Effector CD8-positive, alpha-beta T cell (primary cell): ENCODE measurements at regions not wholly inside any gene's neighbourhood (a gene's known extent, or its start where the extent isn't known, plus 50 kb on each side); places are given as distances from the start of the nearest gene placed in this dataset.

Experiments used
- DNase-seq: peaks from one replicate; lab custom pipeline; 2025; lab: John Stamatoyannopoulos, UW

DNA sequence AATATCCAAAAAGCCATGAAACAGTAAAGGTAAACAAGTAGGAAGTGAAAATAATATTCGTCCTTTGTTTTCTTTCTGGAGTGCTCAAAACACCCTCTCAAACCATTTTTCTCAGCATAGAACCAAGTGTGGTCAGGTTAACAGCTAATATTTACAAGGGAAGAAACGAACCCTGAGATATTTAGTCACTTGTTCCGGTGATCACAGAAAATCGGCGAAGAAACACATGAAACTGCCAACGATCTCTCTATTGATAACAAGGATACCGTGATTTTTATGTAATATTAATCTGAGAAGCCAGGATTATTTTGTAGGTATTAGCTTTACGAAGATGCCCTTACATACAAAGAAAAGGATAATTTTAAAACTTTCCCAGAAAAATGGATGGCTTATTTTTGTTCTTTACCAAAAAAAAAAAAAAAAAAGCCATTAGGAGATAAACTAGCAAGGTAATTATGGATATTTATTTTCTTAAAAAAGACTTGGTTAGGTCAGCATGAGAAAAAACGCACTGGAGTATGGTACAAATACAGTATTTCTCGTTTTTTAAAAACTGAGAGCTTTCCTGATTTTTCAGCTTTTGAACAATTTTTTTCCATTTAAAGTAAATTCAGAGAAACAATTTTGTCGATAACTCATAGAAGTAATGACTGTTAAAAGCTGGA is 107.3 kb upstream of the HNRNPU start:
- no peak for DNase-seq

GRCh38 chr1:244970744-244971551 is 106.6 kb upstream of the HNRNPU start:
- peak; percentile 92 for DNase-seq

GRCh38 chr1:244970236-244970743 is 105.9 kb upstream of the HNRNPU start:
- DNase-seq = peak; percentile 66

GRCh38 chr1:244969355-244970235 is 105.3 kb upstream of the HNRNPU start:
- peak; percentile 56 for DNase-seq

DNA sequence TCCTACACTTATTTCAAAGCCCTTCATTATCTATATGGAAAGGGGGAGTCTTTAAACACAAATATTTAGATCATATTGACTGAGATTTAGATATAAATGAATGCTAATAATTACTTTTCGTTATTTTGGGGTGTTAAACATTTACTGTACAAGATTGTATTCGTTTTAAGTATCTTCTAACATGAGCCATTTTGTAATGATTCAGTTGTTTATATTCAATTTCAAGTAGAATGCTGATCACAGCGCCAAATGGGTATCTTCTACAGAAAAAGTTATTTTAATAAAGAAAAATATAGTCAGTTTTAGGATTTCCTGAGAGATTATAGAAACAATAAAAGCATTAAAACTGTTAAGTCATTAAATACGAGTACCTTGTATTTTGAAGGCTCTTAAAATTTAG is 104.5 kb upstream of the HNRNPU start:
- no peak for DNase-seq

DNA sequence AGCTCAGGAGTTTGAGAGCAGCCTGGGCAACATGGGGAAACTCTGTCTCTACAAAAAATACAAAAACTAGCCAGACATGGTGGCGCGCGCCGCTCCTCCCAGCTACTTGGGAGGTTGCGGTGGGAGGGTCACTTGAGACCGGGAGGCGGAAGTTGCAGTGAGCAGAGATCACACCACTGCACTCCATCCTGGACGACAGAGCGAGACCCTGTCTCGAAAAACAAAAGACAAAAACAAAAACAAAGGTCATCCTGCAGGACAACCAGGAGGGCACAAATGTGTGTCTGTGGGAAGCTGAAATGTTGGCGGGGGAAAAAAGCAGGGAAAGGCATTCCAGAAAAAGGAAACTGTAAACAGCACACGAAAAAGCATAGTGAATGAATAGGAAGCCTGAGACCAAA is 104.1 kb upstream of the HNRNPU start:
- no peak for DNase-seq

GRCh38 chr1:244967159-244967558 is 102.8 kb upstream of the HNRNPU start:
- no peak for DNase-seq

GRCh38 chr1:244965185-244966030 is 101.1 kb upstream of the HNRNPU start:
- DNase-seq = no peak

GRCh38 chr1:244964112-244964971 is 100.0 kb upstream of the HNRNPU start:
- DNase-seq = no peak

- DNase-seq = no peak
These were observed 99.0 kb upstream of the HNRNPU start for GRCh38 chr1:244963231-244963826.

DNA sequence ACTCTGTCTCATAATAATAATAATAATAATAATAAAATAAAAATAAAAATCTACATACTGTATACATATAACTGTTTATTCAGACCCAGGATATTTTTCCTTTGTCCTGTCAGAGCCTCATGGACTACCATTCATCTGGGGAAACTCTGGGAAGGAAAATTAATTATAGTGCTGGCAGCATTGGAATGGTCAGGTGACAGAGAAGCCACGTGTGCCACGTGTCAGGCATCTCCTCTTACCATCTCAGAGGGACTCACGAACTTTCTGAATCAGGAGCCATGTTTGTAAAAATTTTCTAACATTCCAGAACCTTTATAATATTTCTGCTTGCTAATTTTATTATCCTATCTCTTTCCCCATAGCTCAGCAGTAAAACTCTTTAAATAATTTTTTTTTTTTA is 97.8 kb upstream of the HNRNPU start:
- no peak for DNase-seq

- no peak for DNase-seq
These were observed 96.6 kb upstream of the HNRNPU start for GRCh38 chr1:244960904-244961303.

- DNase-seq = no peak
These were observed 94.2 kb upstream of the HNRNPU start for GRCh38 chr1:244958593-244958992.

DNA sequence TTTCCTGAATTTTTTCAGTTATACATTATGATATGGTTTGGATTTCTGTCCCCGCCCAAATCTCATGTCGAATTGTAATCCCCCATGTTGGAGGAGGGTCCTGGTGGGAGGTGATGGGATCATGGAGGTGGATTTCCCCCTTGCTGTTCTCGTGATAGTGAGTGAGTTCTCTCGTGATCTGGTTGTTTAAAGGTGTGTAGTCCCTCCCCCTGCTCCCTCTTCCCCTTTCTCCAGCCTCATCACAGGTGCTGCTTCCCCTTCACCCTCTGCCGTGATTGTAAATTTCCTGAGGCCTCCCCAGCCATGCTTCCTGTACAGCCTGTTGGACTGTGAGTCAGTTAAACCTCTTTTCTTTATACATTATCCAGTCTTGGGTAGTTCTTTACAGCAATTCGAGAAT is 93.2 kb upstream of the HNRNPU start:
- DNase-seq = no peak

DNA sequence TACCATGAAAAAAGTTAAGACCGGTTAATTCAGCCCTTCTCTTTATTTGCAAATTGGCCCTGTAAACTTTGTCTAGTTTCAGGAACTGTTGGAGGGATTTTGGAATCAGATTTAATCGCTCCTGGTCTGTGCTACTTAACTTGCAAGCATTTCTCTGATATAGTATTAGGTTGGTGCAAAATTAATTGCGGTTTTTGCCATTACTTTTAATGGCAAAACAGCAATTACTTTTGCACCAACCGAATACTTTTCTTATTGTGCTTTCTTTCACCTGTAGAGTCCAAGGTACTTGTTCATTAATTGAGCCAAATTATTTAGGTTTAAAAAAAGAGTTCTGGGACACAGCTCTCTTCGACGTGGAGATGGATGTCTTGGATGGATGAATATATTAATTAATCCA is 92.8 kb upstream of the HNRNPU start:
- no peak for DNase-seq

- DNase-seq = no peak
These were observed 91.3 kb upstream of the HNRNPU start for GRCh38 chr1:244955661-244956060.

DNA sequence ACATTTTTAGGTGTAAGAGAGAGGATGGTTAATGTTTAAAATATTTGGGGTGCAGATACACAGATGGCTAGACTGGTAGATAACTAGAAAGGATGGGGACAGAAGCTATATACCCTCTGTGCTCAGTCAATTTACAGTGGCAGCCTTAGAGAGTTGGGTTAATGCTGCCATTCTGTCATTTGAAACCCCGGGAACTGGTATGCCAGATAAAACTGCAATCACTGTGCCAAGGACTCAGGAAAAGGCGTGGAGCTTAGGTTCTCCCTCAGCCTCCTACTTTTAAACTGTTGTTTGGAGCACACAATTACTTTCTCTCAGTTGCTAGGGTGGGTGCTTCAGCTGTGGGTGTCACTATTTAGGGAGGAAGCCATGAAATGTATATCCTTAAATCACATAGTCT is 90.0 kb upstream of the HNRNPU start:
- DNase-seq = no peak

DNA sequence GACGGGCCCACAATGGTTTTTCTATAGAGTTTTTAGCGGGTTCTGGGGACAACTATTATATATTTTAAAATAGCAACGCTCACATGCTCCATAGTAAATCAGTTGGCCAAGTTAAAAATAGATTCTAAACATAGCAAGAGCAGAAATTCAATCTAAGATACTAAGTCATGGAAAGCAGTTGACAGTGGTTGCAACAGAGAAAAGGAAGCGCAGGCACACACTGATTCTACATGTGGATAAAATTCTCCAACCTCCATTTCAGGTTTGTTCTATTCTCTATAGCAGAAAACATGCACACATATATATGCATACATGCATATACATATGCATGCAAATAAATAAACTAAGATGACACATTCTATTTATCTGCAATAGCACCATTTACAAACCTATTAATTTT is 89.6 kb upstream of the HNRNPU start:
- DNase-seq = no peak

GRCh38 chr1:244952940-244953339 is 88.6 kb upstream of the HNRNPU start:
- no peak for DNase-seq
